Upper lobe of right lung (tissue), 1 donor: ENCODE measurements at regions not wholly inside any gene's neighbourhood (a gene's known extent, or its start where the extent isn't known, plus 50 kb on each side); places are given as distances from the start of the nearest gene placed in this dataset.

Source experiments
- ATAC-seq: fragments of 200-7000 bp; cut with Tn5 transposase; one replicate; pipeline ENCODE4 v1.9.1; 2020; ENCODE audit warnings: mild to moderate bottlenecking, moderate library complexity
- DNase-seq: peaks from one replicate; pipeline ENCODE4 v3.0.0-alpha.2; 2020
- H3K27ac ChIP-seq: fragments of 200-600 bp; one replicate; pipeline ENCODE4 v1.8.0; 2022
- H3K27me3 ChIP-seq: fragments of 200-600 bp; one replicate; pipeline ENCODE4 v1.8.0; 2022; ENCODE audit warnings: mild to moderate bottlenecking
- H3K36me3 ChIP-seq: fragments of 200-600 bp; one replicate; pipeline ENCODE4 v1.8.0; 2022
- H3K4me1 ChIP-seq: fragments of 200-600 bp; one replicate; pipeline ENCODE4 v1.8.0; 2022
- H3K4me3 ChIP-seq: fragments of 200-600 bp; one replicate; pipeline ENCODE4 v1.8.0; 2022; ENCODE audit warnings: mild to moderate bottlenecking
- H3K9me3 ChIP-seq: fragments of 200-600 bp; one replicate; pipeline ENCODE4 v1.8.0; 2022
- CTCF ChIP-seq: fragments of 200-600 bp; IDR thresholded peaks from one replicate; pipeline ENCODE4 v1.8.0; 2022; ENCODE audit warnings: antibody characterized with exemption
- intact Hi-C: fragments of 100-400 bp; cut with DNase I; formaldehyde crosslinking; loops from one replicate; pipeline ENCODE4 v1.11.0; 2022
- donor health status: DM: no; HTN: yes; CAD: no; lungs with severe emphysema.

GRCh38 chr14:22300646-22301045 lies 288.4 kb downstream of the DAD1 start:
- TF ChIP-seq CTCF, result no peak
- H3K27me3 ChIP-seq, result peaks cover 5% of the 10 kb centered on the region
- H3K27ac ChIP-seq, result no peak overlapping the region
- no peak overlapping the region for H3K4me3 ChIP-seq
- H3K4me1 ChIP-seq, result no peaks in the 10 kb centered on the region
- intact Hi-C loops, result no loop called here
- H3K9me3 ChIP-seq, result no peaks in the 10 kb centered on the region
- ATAC-seq, result no peak
- H3K36me3 ChIP-seq, result no peaks in the 10 kb centered on the region
- DNase-seq, result no peak

GRCh38 chr14:22297376-22297775 lies 291.6 kb downstream of the DAD1 start:
- TF ChIP-seq CTCF, result no peak
- no peak for ATAC-seq

GRCh38 chr14:22296722-22297121 lies 292.3 kb downstream of the DAD1 start:
- H3K27ac ChIP-seq, result no peak overlapping the region
- intact Hi-C loops, result no loop called here
- no peaks in the 10 kb centered on the region for H3K36me3 ChIP-seq
- ATAC-seq (peak; percentile 47), DNase-seq (no peak)
- H3K27me3 ChIP-seq, result no peaks in the 10 kb centered on the region
- no peaks in the 10 kb centered on the region for H3K9me3 ChIP-seq
- H3K4me1 ChIP-seq, result no peaks in the 10 kb centered on the region
- no peak for TF ChIP-seq CTCF
- H3K4me3 ChIP-seq, result no peak overlapping the region

More at GRCh38 chr14:22297376-22297775, 291.6 kb downstream of the DAD1 start:
- Histone ChIP-seq H3K36me3 (no peaks in the 10 kb centered on the region), H3K27me3 (no peaks in the 10 kb centered on the region), H3K9me3 (no peaks in the 10 kb centered on the region), H3K4me3 (no peak overlapping the region), H3K4me1 (no peaks in the 10 kb centered on the region), H3K27ac (no peak overlapping the region)
- intact Hi-C loops, result no loop called here
- DNase-seq, result no peak

- no peak for TF ChIP-seq CTCF
- no peak overlapping the region for H3K4me3 ChIP-seq
- H3K36me3 ChIP-seq, result no peaks in the 10 kb centered on the region
- no peaks in the 10 kb centered on the region for H3K27me3 ChIP-seq
- ATAC-seq (no peak), DNase-seq (no peak)
- H3K27ac ChIP-seq, result no peak overlapping the region
- intact Hi-C loops, result no loop called here
- H3K9me3 ChIP-seq, result no peaks in the 10 kb centered on the region
- no peaks in the 10 kb centered on the region for H3K4me1 ChIP-seq
These were observed 292.9 kb downstream of the DAD1 start for GRCh38 chr14:22296088-22296487.

GRCh38 chr14:22291406-22291805 lies 297.6 kb downstream of the DAD1 start:
- Histone ChIP-seq H3K36me3 (no peaks in the 10 kb centered on the region), H3K4me3 (no peak overlapping the region), H3K27me3 (no peaks in the 10 kb centered on the region), H3K9me3 (no peaks in the 10 kb centered on the region), H3K27ac (no peak overlapping the region), H3K4me1 (no peaks in the 10 kb centered on the region)
- no peak for DNase-seq
- TF ChIP-seq CTCF, result no peak
- intact Hi-C loops, result no loop called here
- ATAC-seq, result no peak

- Histone ChIP-seq H3K4me1 (no peaks in the 10 kb centered on the region), H3K36me3 (no peaks in the 10 kb centered on the region), H3K4me3 (no peak overlapping the region), H3K27me3 (no peaks in the 10 kb centered on the region), H3K27ac (no peak overlapping the region), H3K9me3 (no peaks in the 10 kb centered on the region)
- DNase-seq, result no peak
- ATAC-seq, result no peak
- no peak for TF ChIP-seq CTCF
- intact Hi-C loops, result no loop called here
These were observed 299.5 kb downstream of the DAD1 start for GRCh38 chr14:22289570-22289969.
